HCT116 (cell line): ENCODE measurements at regions not wholly inside any gene's neighbourhood (a gene's known extent, or its start where the extent isn't known, plus 50 kb on each side); places are given as distances from the start of the nearest gene placed in this dataset.

Experiments
- ATAC-seq: fragments of 200-7000 bp; cut with Tn5 transposase; 2 replicates; pipeline ENCODE4 v1.9.1; 2020; ENCODE audit warnings: mild to moderate bottlenecking, moderate library complexity
- BruUV-seq: library from RNA; stranded (reverse); fragments of 400-500 nt; replicated peaks from 2 replicates; lab custom pipeline; 2021; lab: Mats Ljungman, UMichigan
- CTCF ChIA-PET: fragments of 300-600 bp; sonication (Branson Sonifier 250); formaldehyde crosslinking; loops from one replicate; lab custom pipeline; 2021; ENCODE audit warnings: antibody characterized with exemption; lab: Charles Lee
- POLR2A ChIA-PET: fragments of 300-600, 350-600 bp; sonication (Branson Sonifier 250); formaldehyde crosslinking; loops from one replicate; lab custom pipeline; 2021; ENCODE audit warnings: antibody characterized with exemption; lab: Charles Lee
- RAD21 ChIA-PET, 2 experiments: fragments of 300-600 bp; sonication (Branson Sonifier 250); formaldehyde crosslinking; loops; one replicate each; lab custom pipeline; 2023; ENCODE audit warnings: low total read pairs in 2 of 2; ENCODE audit not compliant: uncharacterized antibody in 2 of 2, unreplicated experiment in 2 of 2, low non-redundant PET in 1 of 2; lab: Charles Lee
- DNase-seq: peaks from one replicate; pipeline ENCODE4 v3.0.0-alpha.2; 2010; ENCODE audit warnings: low read depth, low spot score
- H2AFZ ChIP-seq: fragments of 200-600 bp; shearing (Covaris generic), sonication (generic); 2 replicates; pipeline ENCODE4 v1.6.1; 2017; ENCODE audit warnings: low read depth, mixed run types, mixed read lengths, antibody characterized with exemption, low read length; ENCODE audit not compliant: poor library complexity, severe bottlenecking
- H3K27ac ChIP-seq: 2 replicates; pipeline ENCODE4 v1.5.1; 2012; ENCODE audit warnings: low read depth, low read length
- H3K27me3 ChIP-seq: fragments of 200-600 bp; sonication (generic); 2 replicates; pipeline ENCODE4 v1.6.1; 2016; ENCODE audit warnings: mixed run types, low read length, mixed read lengths; ENCODE audit not compliant: insufficient read depth
- H3K36me3 ChIP-seq, 2 experiments: fragments of 200-500 bp in 1 of 2; fragments of 200-600 bp in 1 of 2; sonication (Bioruptor generic) in 1 of 2; sonication (generic) in 1 of 2; 2 replicates each; pipeline versions ENCODE4 v1.5.1 to v1.6.1; 2014 to 2016; ENCODE audit warnings: low read length in 2 of 2, inconsistent platforms in 1 of 2, mixed read lengths in 1 of 2, mixed run types in 1 of 2; ENCODE audit not compliant: insufficient read depth in 2 of 2, control insufficient read depth in 1 of 2
- H3K4me1 ChIP-seq, 2 experiments: fragments of 200-600 bp in 1 of 2; sonication (generic) in 1 of 2; 2 replicates each; pipeline versions ENCODE4 v1.5.1 to v1.6.1; 2012 to 2017; ENCODE audit warnings: low read length in 2 of 2, inconsistent platforms in 1 of 2, mild to moderate bottlenecking in 1 of 2, mixed read lengths in 1 of 2, mixed run types in 1 of 2, moderate library complexity in 1 of 2; ENCODE audit not compliant: insufficient read depth in 2 of 2, control insufficient read depth in 1 of 2
- H3K4me2 ChIP-seq: fragments of 200-600 bp; sonication (generic); 2 replicates; pipeline ENCODE4 v1.6.1; 2017; ENCODE audit warnings: mixed run types, low read length, mixed read lengths
- H3K4me3 ChIP-seq, 2 experiments: fragments of 200-600 bp in 1 of 2; sonication (generic) in 1 of 2; replicated peaks in 1 of 2; 2 replicates each; pipeline ENCODE4 v1.5.1; 2011 to 2016; ENCODE audit warnings: low read length in 2 of 2, control low read depth in 1 of 2, low read depth in 1 of 2, mild to moderate bottlenecking in 1 of 2, mixed read lengths in 1 of 2, mixed run types in 1 of 2
- H3K79me2 ChIP-seq: fragments of 200-600 bp; sonication (generic); 2 replicates; pipeline ENCODE4 v1.6.1; 2017; ENCODE audit warnings: mild to moderate bottlenecking, mixed run types, low read length, moderate library complexity, mixed read lengths; ENCODE audit not compliant: insufficient read depth
- H3K9ac ChIP-seq: fragments of 200-600 bp; sonication (generic); 2 replicates; pipeline ENCODE4 v1.6.1; 2016; ENCODE audit warnings: low read length, mixed read lengths
- H3K9me2 ChIP-seq: fragments of 200-600 bp; sonication (generic), shearing (Covaris generic); 2 replicates; pipeline ENCODE4 v1.6.1; 2017; ENCODE audit warnings: mixed run types, mild to moderate bottlenecking, moderate library complexity; ENCODE audit not compliant: insufficient read depth
- H3K9me3 ChIP-seq, 2 experiments: fragments of 200-500 bp in 1 of 2; fragments of 200-600 bp in 1 of 2; sonication (Bioruptor generic) in 1 of 2; sonication (generic) in 1 of 2; 2 replicates each; pipeline ENCODE4 v1.6.1; 2014 to 2017; ENCODE audit warnings: low read length in 2 of 2, mixed read lengths in 2 of 2, inconsistent platforms in 1 of 2, low read depth in 1 of 2, mild to moderate bottlenecking in 1 of 2, mixed run types in 1 of 2, moderate library complexity in 1 of 2; ENCODE audit not compliant: control insufficient read depth in 1 of 2, insufficient read depth in 1 of 2
- H4K20me1 ChIP-seq: fragments of 200-600 bp; sonication (generic), shearing (Covaris generic); 2 replicates; pipeline ENCODE4 v1.6.1; 2017; ENCODE audit warnings: mixed run types, mild to moderate bottlenecking, moderate library complexity; ENCODE audit not compliant: insufficient read depth
- EGR1 ChIP-seq: IDR thresholded peaks from 2 replicates; pipeline ENCODE4 v1.6.1; 2012; ENCODE audit warnings: low read depth
- FOSL1 ChIP-seq: IDR thresholded peaks from 2 replicates; pipeline ENCODE4 v1.6.1; 2012; ENCODE audit warnings: low read depth
- SRF ChIP-seq: IDR thresholded peaks from 2 replicates; pipeline ENCODE4 v1.6.1; 2012; ENCODE audit warnings: low read depth
- intact Hi-C: fragments of 100-400 bp; cut with micrococcal nuclease; formaldehyde crosslinking; loops from 2 replicates; pipeline ENCODE4 v1.10.0; 2022
- TF ChIP-seq, protein P1 (sequence below): IDR thresholded peaks from 2 replicates; pipeline ENCODE4 v1.6.1; 2012; ENCODE audit warnings: low read depth

- H3K79me2 ChIP-seq = no peaks in the 10 kb centered on the region
- no peak overlapping the region for H3K9ac ChIP-seq
- no peaks in the 10 kb centered on the region for H3K4me1 ChIP-seq
- H3K9me2 ChIP-seq = no peaks in the 10 kb centered on the region
- no peaks in the 10 kb centered on the region for H3K9me3 ChIP-seq
- DNase-seq = no peak
- H3K27ac ChIP-seq = no peak overlapping the region
- ATAC-seq = no peak
- ChIA-PET POLR2A (no interaction called here), CTCF (no interaction called here), RAD21 (no interaction called here)
- no peaks in the 10 kb centered on the region for H3K27me3 ChIP-seq
- intact Hi-C loops = no loop called here
- H3K36me3 ChIP-seq = no peaks in the 10 kb centered on the region
- no TSS peak for BruUV-seq
- H3K4me2 ChIP-seq = no peak overlapping the region
- H4K20me1 ChIP-seq = no peaks in the 10 kb centered on the region
- H3K4me3 ChIP-seq = no peak overlapping the region
- no peak overlapping the region for H2AFZ ChIP-seq
- TF ChIP-seq FOSL1 (no peak), EGR1 (no peak), SRF (no peak)
- TF ChIP-seq, protein P1, sequence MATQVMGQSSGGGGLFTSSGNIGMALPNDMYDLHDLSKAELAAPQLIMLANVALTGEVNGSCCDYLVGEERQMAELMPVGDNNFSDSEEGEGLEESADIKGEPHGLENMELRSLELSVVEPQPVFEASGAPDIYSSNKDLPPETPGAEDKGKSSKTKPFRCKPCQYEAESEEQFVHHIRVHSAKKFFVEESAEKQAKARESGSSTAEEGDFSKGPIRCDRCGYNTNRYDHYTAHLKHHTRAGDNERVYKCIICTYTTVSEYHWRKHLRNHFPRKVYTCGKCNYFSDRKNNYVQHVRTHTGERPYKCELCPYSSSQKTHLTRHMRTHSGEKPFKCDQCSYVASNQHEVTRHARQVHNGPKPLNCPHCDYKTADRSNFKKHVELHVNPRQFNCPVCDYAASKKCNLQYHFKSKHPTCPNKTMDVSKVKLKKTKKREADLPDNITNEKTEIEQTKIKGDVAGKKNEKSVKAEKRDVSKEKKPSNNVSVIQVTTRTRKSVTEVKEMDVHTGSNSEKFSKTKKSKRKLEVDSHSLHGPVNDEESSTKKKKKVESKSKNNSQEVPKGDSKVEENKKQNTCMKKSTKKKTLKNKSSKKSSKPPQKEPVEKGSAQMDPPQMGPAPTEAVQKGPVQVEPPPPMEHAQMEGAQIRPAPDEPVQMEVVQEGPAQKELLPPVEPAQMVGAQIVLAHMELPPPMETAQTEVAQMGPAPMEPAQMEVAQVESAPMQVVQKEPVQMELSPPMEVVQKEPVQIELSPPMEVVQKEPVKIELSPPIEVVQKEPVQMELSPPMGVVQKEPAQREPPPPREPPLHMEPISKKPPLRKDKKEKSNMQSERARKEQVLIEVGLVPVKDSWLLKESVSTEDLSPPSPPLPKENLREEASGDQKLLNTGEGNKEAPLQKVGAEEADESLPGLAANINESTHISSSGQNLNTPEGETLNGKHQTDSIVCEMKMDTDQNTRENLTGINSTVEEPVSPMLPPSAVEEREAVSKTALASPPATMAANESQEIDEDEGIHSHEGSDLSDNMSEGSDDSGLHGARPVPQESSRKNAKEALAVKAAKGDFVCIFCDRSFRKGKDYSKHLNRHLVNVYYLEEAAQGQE = no peak
Measured at GRCh38 chr6:169923468-169924464, 172.3 kb downstream of the ERMARD start.
